Motor neuron (in vitro differentiated cells): ENCODE measurements at regions not wholly inside any gene's neighbourhood (a gene's known extent, or its start where the extent isn't known, plus 50 kb on each side); places are given as distances from the start of the nearest gene placed in this dataset.

Experiments
- ATAC-seq, 8 experiments: fragments of 200-7000 bp; cut with Tn5 transposase; replicated peaks in 6 of 8; 2 replicates each; pipeline ENCODE4 v1.8.0; 2021; ENCODE audit warnings: mild to moderate bottlenecking in 8 of 8, moderate library complexity in 8 of 8
- H3K27ac ChIP-seq, 2 donors: fragments of 250-450 bp; sonication (Bioruptor Pico); 2 replicates each; pipeline ENCODE4 v1.9.0; 2021; ENCODE audit warnings: antibody characterized with exemption in 2 of 2, mild to moderate bottlenecking in 2 of 2, moderate library complexity in 1 of 2
- H3K4me1 ChIP-seq, 2 donors: fragments of 250-450 bp; sonication (Bioruptor Pico); replicated peaks in 1 of 2; 2 replicates each; pipeline ENCODE4 v1.6.1; 2021; ENCODE audit warnings: antibody characterized with exemption in 2 of 2, mild to moderate bottlenecking in 2 of 2, moderate library complexity in 1 of 2
- H3K4me3 ChIP-seq, 5 donors: fragments of 250-450 bp; sonication (Bioruptor Pico); 2 replicates each; pipeline ENCODE4 v1.9.0; 2021; ENCODE audit warnings: antibody characterized with exemption in 5 of 5, mild to moderate bottlenecking in 5 of 5, moderate library complexity in 4 of 5
- WGBS, 10 experiments: fragments of 450-650 bp; shearing (Covaris generic); methylation state at CpG; one replicate each; pipeline ENCODE4 v1.0.0; 2022; 5-methylcytosine and 5-hydroxymethylcytosine counted together
- in situ Hi-C, 9 experiments: fragments of 400-800 bp; cut with MboI; loops; one replicate each; pipeline ENCODE4 v1.15.0; 2021; ENCODE audit warnings: low sequenced_read_pairs in 9 of 9, low pct_unique_long_range_greater_than_20kb in 2 of 9; ENCODE audit not compliant: unreplicated experiment in 9 of 9

DNA sequence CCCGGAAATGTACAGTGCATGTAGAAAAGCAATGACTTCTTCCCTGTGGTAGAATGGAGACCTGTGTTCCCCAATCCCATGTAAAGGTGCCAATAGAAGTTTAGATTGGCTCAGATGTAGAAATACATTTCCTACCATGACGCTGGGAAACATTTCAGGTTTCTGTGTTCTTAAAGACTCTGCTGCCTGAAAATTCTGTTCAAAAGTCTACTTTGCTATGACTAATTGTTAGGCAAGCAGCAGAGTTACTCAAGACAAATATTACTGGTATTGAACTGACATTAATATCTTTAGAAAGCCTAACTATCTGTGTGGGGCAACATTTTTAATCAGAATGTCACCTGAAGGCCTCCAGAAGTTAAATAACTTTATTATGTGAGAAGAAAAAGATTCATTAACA, 75.5 kb upstream of the ELL2 start:
- WGBS, 10 experiments: 80 to 100% (median 85%) methylated on average over 1 to 2 of the region's 2 CpGs; no CpG with 5 or more reads in 3 of the 10 experiments
- H3K4me1 ChIP-seq: no peaks in the 10 kb centered on the region
- ATAC-seq: no peak
- H3K27ac ChIP-seq: no peak overlapping the region
- in situ Hi-C loops: no loop called here
- no peak overlapping the region for H3K4me3 ChIP-seq

DNA sequence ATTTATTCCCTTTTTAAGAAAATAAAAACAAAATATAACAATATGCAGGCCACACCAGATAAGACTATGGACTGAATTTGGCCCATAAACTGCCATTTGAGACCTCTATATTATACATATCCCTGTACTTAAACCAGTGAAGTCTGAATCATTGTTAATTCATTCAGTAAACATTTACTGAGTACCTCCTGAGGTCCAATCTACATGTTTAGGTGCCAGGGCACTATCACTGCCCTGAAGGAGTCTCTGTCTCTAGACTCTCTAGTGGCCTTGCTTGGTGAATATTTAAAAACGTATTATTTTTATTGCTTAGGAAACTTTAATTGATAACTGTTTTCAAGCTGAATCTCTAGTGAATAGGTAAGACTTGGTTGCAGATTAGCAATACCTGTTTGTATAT, 74.7 kb upstream of the ELL2 start:
- WGBS, 10 experiments: 43 to 100% (median 84%) methylated on average over 1 of the region's 1 CpG; no CpG with 5 or more reads in 4 of the 10 experiments
- no peak overlapping the region for H3K27ac ChIP-seq
- no peaks in the 10 kb centered on the region for H3K4me1 ChIP-seq
- ATAC-seq: no peak
- H3K4me3 ChIP-seq: no peak overlapping the region
- in situ Hi-C loops: no loop called here

DNA sequence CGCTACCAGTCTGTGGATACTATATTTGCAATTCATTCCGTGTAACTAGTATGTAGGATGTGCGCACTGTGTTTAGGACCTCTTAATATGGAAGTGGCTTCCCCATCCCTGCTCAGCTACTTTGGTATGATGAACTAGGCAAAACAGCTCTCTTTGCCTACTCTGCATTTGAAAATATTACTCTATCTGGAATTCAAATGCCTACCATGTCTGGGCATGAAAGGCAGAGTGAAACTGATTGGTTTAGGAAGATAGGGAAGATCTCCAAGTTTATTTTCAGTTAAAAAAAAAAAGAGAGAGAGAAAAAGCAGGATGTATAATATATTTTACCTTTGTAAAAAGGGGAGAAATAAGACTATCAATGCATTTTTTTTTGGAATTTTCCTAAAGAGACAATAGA, 74.1 kb upstream of the ELL2 start:
- ATAC-seq: no peak
- in situ Hi-C loops: no loop called here
- WGBS, 10 experiments: 84 to 100% (median 97%) methylated on average over 1 to 3 of the region's 3 CpGs; no CpG with 5 or more reads in 2 of the 10 experiments
- H3K27ac ChIP-seq: no peak overlapping the region
- H3K4me1 ChIP-seq: no peaks in the 10 kb centered on the region
- H3K4me3 ChIP-seq: no peak overlapping the region

- in situ Hi-C loops: no loop called here
- WGBS, 10 experiments: 17 to 100% (median 58%) methylated on average over 1 of the region's 1 CpG; no CpG with 5 or more reads in 3 of the 10 experiments
Observed at GRCh38 chr5:96033116-96033515, 71.5 kb upstream of the ELL2 start.

GRCh38 chr5:96031811-96032261, 70.2 kb upstream of the ELL2 start:
- ATAC-seq: no peak
- H3K27ac ChIP-seq: no peak overlapping the region
- in situ Hi-C loops: no loop called here
- H3K4me1 ChIP-seq: no peaks in the 10 kb centered on the region
- 17 to 100% (median 100%) methylated on average over 1 of the region's 1 CpG; no CpG with 5 or more reads in 3 of the 10 experiments for WGBS, 10 experiments
- H3K4me3 ChIP-seq: no peak overlapping the region

More at GRCh38 chr5:96033116-96033515, 71.5 kb upstream of the ELL2 start:
- H3K27ac ChIP-seq: no peak overlapping the region
- no peak overlapping the region for H3K4me3 ChIP-seq
- ATAC-seq: no peak
- no peaks in the 10 kb centered on the region for H3K4me1 ChIP-seq

DNA sequence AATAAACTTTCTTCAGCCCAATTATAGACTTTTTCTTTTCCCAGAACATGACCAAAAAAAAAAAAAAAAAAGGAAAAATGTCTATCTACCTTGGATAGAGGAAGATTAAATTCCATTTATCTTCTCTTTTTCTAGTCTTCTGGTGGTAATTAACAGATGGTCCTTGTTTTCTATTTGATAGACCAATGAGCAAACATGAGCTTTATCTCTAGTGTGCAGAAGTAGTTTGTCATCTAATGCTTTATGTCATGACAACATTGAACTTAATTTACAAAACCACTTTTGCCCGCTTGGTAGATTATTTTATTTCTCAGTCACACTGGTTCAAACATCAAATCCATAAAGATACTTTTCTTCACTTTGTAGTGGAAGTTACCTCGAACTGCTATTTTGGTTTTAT, 69.5 kb upstream of the ELL2 start:
- in situ Hi-C loops: no loop called here
- no peak for ATAC-seq
- Histone ChIP-seq H3K4me3 (no peak overlapping the region), H3K27ac (no peak overlapping the region), H3K4me1 (no peaks in the 10 kb centered on the region)
- 53 to 100% (median 90%) methylated on average over 1 to 2 of the region's 2 CpGs for WGBS, 10 experiments

GRCh38 chr5:96026406-96027041, 64.9 kb upstream of the ELL2 start:
- H3K4me1 ChIP-seq: no peaks in the 10 kb centered on the region
- ATAC-seq: peak in 5 of 8 experiments; percentile 40 to 92 (median 85)
- H3K4me3 ChIP-seq: no peak overlapping the region
- H3K27ac ChIP-seq: no peak overlapping the region
- in situ Hi-C loops: no loop called here
- 0 to 77% (median 54%) methylated on average over 1 to 2 of the region's 2 CpGs; no CpG with 5 or more reads in 2 of the 10 experiments for WGBS, 10 experiments

DNA sequence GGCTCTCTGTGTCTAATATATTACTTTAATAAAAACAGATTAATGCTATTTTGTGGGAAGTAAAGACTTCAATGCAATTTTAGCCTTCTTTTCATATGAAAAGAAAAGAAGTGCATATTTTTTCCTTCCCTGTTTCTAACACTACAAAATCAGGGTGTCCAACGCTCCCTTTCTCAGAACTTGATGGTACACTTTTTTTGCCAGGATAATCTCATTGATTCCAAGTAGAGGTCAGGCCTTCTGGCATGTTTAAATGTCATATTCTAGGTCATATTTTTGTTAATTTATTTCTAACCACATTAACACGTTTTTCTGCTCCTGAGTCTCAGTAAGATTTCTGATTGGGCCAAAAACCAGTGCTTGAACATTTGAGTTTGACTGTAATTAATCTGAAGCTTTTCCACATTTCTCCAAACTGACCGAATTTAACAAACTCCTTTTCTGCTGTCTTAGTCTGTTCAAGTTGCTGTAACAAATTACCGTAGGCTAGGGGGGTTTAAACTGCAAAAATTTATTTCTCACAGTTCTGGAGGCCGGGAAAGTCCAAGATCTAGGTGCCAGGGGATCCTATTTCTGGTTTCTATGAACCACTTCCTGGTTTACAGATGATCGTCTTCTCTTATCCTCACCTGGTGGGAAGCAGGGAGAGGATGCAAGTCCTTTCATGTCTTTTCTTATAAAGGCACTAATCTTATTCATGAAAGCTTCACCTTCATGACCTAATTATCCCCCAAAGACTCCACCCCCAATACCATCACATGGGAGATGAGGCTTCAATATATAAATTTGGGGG, 63.2 kb upstream of the ELL2 start:
- H3K4me3 ChIP-seq: no peak overlapping the region
- no peaks in the 10 kb centered on the region for H3K4me1 ChIP-seq
- no peak for ATAC-seq
- in situ Hi-C loops: no loop called here
- 33 to 96% (median 79%) methylated on average over 1 to 6 of the region's 6 CpGs for WGBS, 10 experiments
- H3K27ac ChIP-seq: no peak overlapping the region

DNA sequence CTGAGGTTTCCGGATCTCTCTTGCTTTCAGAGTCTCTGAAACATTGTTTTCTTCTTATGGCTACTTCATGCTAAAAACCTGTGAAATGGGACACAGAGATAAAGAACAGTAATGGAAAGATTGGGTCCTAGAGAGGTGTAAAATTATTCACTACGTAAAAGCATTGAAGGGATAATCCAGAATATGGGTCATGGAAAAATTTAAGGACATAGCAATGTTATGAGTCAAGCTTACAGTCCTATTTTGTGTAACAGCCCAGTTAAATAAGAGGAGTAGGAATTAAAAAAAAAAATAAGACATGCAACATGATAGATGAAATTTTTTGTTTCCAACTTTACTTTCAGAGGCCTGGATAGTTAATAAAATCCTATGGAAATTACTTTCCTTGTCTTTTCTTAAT, 61.9 kb upstream of the ELL2 start:
- in situ Hi-C loops: no loop called here
- H3K4me1 ChIP-seq: no peaks in the 10 kb centered on the region
- H3K4me3 ChIP-seq: no peak overlapping the region
- 10 to 100% (median 91%) methylated on average over 1 to 2 of the region's 2 CpGs; no CpG with 5 or more reads in 2 of the 10 experiments for WGBS, 10 experiments
- ATAC-seq: peak in 1 of 8 experiments; percentile 25
- H3K27ac ChIP-seq: no peak overlapping the region

GRCh38 chr5:96022971-96023370, 61.3 kb upstream of the ELL2 start:
- ATAC-seq: no peak
- H3K27ac ChIP-seq: no peak overlapping the region
- WGBS, 10 experiments: 86 to 100% (median 100%) methylated on average over 1 of the region's 1 CpG; no CpG with 5 or more reads in 4 of the 10 experiments
- no peaks in the 10 kb centered on the region for H3K4me1 ChIP-seq
- in situ Hi-C loops: no loop called here
- H3K4me3 ChIP-seq: no peak overlapping the region

- in situ Hi-C loops: no loop called here
- Histone ChIP-seq H3K4me1 (no peaks in the 10 kb centered on the region), H3K27ac (no peak overlapping the region), H3K4me3 (no peak overlapping the region)
- ATAC-seq: peak in 3 of 8 experiments; percentile 45 to 68 (median 63)
- 17 to 100% (median 75%) methylated on average over 1 of the region's 1 CpG; no CpG with 5 or more reads in 3 of the 10 experiments for WGBS, 10 experiments
Observed at GRCh38 chr5:96017951-96018350, 56.3 kb upstream of the ELL2 start.

- Histone ChIP-seq H3K4me1 (no peaks in the 10 kb centered on the region), H3K4me3 (no peak overlapping the region), H3K27ac (no peak overlapping the region)
- in situ Hi-C loops: no loop called here
- 81 to 100% (median 93%) methylated on average over 1 to 2 of the region's 2 CpGs for WGBS, 10 experiments
- no peak for ATAC-seq
Observed at GRCh38 chr5:96016216-96016615, 54.6 kb upstream of the ELL2 start.

- in situ Hi-C loops: no loop called here
- H3K4me1 ChIP-seq: no peaks in the 10 kb centered on the region
- no peak for ATAC-seq
- no peak overlapping the region for H3K4me3 ChIP-seq
- WGBS, 10 experiments: 100% methylated on average over 1 of the region's 1 CpG; no CpG with 5 or more reads in 6 of the 10 experiments
- no peak overlapping the region for H3K27ac ChIP-seq
Observed at GRCh38 chr5:96015709-96016108, 54.1 kb upstream of the ELL2 start.
